B cell (primary cell): ENCODE measurements at regions not wholly inside any gene's neighbourhood (a gene's known extent, or its start where the extent isn't known, plus 50 kb on each side); places are given as distances from the start of the nearest gene placed in this dataset.

Source experiments
- ATAC-seq: fragments of 200-7000 bp; cut with Tn5 transposase; one replicate; pipeline ENCODE4 v1.10.0; 2021; ENCODE audit warnings: low read depth, mild to moderate bottlenecking, moderate number of reproducible peaks, moderate library complexity
- CTCF ChIA-PET: fragments of 350-600 bp; sonication (Branson Sonifier 250); formaldehyde crosslinking; loops from one replicate; lab custom pipeline; 2021; ENCODE audit warnings: antibody characterized with exemption, inconsistent platforms; lab: Charles Lee
- POLR2A ChIA-PET: fragments of 350-600 bp; sonication (Branson Sonifier 250); formaldehyde crosslinking; loops from one replicate; lab custom pipeline; 2021; ENCODE audit warnings: antibody characterized with exemption; lab: Charles Lee
- DNase-seq: peaks from one replicate; pipeline ENCODE4 v3.0.0; 2013
- H2AFZ ChIP-seq: 2 replicates; pipeline ENCODE4 v1.6.1; 2012; ENCODE audit warnings: mild to moderate bottlenecking, low read depth, low read length; ENCODE audit not compliant: insufficient read depth, poor library complexity, severe bottlenecking
- H3K27ac ChIP-seq, 2 donors: 1 replicate in 1 of 2; 2 replicates in 1 of 2; pipeline ENCODE4 v1.5.1; 2012 to 2013; ENCODE audit warnings: low read length in 2 of 2, mild to moderate bottlenecking in 2 of 2, moderate library complexity in 1 of 2
- H3K27me3 ChIP-seq, 4 experiments: fragments of 200-600 bp in 1 of 4; sonication (generic) in 1 of 4; replicated peaks in 1 of 4; 1 replicate in 2 of 4; 2 replicates in 2 of 4; pipeline versions ENCODE4 v1.6.1 to v1.7.0; 2013 to 2016; ENCODE audit warnings: low read length in 3 of 4, mild to moderate bottlenecking in 2 of 4, mixed read lengths in 1 of 4, moderate library complexity in 1 of 4; ENCODE audit not compliant: insufficient read depth in 4 of 4, control insufficient read depth in 3 of 4; ENCODE audit errors: control extremely low read depth in 1 of 4
- H3K36me3 ChIP-seq, 2 experiments: replicated peaks in 1 of 2; 1 replicate in 1 of 2; 2 replicates in 1 of 2; pipeline versions ENCODE4 v1.6.1 to v1.7.1; 2013; ENCODE audit warnings: low read length in 1 of 2; ENCODE audit not compliant: insufficient read depth in 2 of 2, control insufficient read depth in 1 of 2; ENCODE audit errors: control extremely low read depth in 1 of 2, extremely low read depth in 1 of 2
- H3K4me1 ChIP-seq, 2 donors: fragments of 200-600 bp in 1 of 2; sonication (generic) in 1 of 2; 1 replicate in 1 of 2; 2 replicates in 1 of 2; pipeline versions ENCODE4 v1.5.1 to v1.6.1; 2013 to 2017; ENCODE audit warnings: low read length in 2 of 2; ENCODE audit not compliant: control insufficient read depth in 2 of 2, insufficient read depth in 2 of 2
- H3K4me2 ChIP-seq: replicated peaks from 2 replicates; pipeline ENCODE3; 2012; ENCODE audit warnings: mild to moderate bottlenecking, low read depth, low read length; ENCODE audit not compliant: poor library complexity, severe bottlenecking
- H3K4me3 ChIP-seq, 5 experiments: fragments of 200-600 bp in 1 of 5; sonication (generic) in 1 of 5; 1 replicate in 3 of 5; 2 replicates in 2 of 5; pipeline versions ENCODE4 v1.5.1 to v1.7.0; 2011 to 2016; ENCODE audit warnings: low read length in 4 of 5, mild to moderate bottlenecking in 4 of 5, low read depth in 2 of 5, control low read depth in 1 of 5, moderate library complexity in 1 of 5; ENCODE audit not compliant: insufficient read depth in 1 of 5; ENCODE audit errors: control extremely low read depth in 1 of 5, extremely low read depth in 1 of 5
- H3K79me2 ChIP-seq: fragments of 200-600 bp; sonication (generic); one replicate; pipeline ENCODE4 v1.6.0; 2016; ENCODE audit warnings: low read length; ENCODE audit not compliant: control insufficient read depth, insufficient read depth
- H3K9ac ChIP-seq: fragments of 200-600 bp; sonication (generic); 2 replicates; pipeline ENCODE4 v1.6.1; 2017; ENCODE audit warnings: mild to moderate bottlenecking, low read length, moderate library complexity
- H3K9me3 ChIP-seq, 3 donors: one replicate each; pipeline versions ENCODE4 v1.6.1 to v1.7.1; 2013; ENCODE audit warnings: low read length in 2 of 3; ENCODE audit not compliant: control insufficient read depth in 2 of 3, insufficient read depth in 1 of 3; ENCODE audit errors: control extremely low read depth in 1 of 3
- H4K20me1 ChIP-seq: 2 replicates; pipeline ENCODE4 v1.6.0; 2012; ENCODE audit warnings: mild to moderate bottlenecking, low read length; ENCODE audit not compliant: insufficient read depth, control insufficient read depth, poor library complexity, severe bottlenecking
- H3K27ac Mint-ChIP-seq: one replicate; pipeline ENCODE4 v1.8.0; 2021; ENCODE audit warnings: mixed read lengths
- H3K27me3 Mint-ChIP-seq: one replicate; pipeline ENCODE4 v1.8.0; 2021; ENCODE audit warnings: mixed read lengths
- H3K4me1 Mint-ChIP-seq: one replicate; pipeline ENCODE4 v1.8.0; 2021; ENCODE audit warnings: mixed read lengths
- H3K4me3 Mint-ChIP-seq: one replicate; pipeline ENCODE4 v1.8.0; 2021; ENCODE audit warnings: mixed read lengths
- H3K9me3 Mint-ChIP-seq: one replicate; pipeline ENCODE4 v1.8.0; 2022; ENCODE audit warnings: mixed read lengths; ENCODE audit not compliant: insufficient read depth
- EZH2 ChIP-seq: IDR thresholded peaks from 2 replicates; pipeline ENCODE4 v1.6.1; 2012; ENCODE audit warnings: borderline replicate concordance, low read depth, mild to moderate bottlenecking, moderate library complexity, low read length; ENCODE audit not compliant: insufficient read depth, poor library complexity, severe bottlenecking
- WGBS: methylation state at CpG from one replicate; pipeline ENCODE4 v1.1.5; 2013; ENCODE audit warnings: missing lambda C conversion rate; ENCODE audit not compliant: insufficient coverage; 5-methylcytosine and 5-hydroxymethylcytosine counted together
- intact Hi-C: fragments of 100-400 bp; cut with micrococcal nuclease; formaldehyde crosslinking; loops from one replicate; pipeline ENCODE4 v1.10.0; 2022
- TF ChIP-seq, protein P1 (sequence below): fragments of 200-600 bp; IDR thresholded peaks from one replicate; pipeline ENCODE4 v1.8.0; 2022; ENCODE audit warnings: antibody characterized with exemption, mild to moderate bottlenecking

DNA sequence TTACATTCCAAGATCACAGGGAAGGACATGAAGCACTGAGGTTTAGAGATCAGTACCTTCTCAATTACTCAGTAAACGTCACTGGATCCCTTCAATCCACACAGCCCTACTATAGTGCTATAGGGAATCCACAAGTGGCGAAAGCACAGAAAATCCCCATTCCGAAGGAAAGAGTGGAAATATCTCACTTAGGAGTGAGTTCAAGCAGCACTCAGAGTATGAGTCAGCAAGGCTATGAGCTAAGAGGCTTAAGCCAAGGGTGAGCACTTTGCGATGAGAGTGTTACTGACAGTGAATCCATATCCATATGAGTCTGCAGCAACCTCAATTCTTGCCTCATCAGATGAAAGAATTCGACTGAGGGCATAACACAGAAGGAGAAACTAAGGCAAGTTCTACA, 165.1 kb downstream of the VSIG4 start:
- Histone ChIP-seq H3K36me3 (no peaks in the 10 kb centered on the region), H3K4me1 (peaks cover 0 to 9% of the 10 kb centered on the region in 2 donors), H2AFZ (no peak overlapping the region), H3K4me3 (no peak overlapping the region), H3K4me2 (no peak overlapping the region), H3K27ac (no peak overlapping the region), H4K20me1 (no peaks in the 10 kb centered on the region), H3K9ac (no peak overlapping the region), H3K79me2 (no peaks in the 10 kb centered on the region), H3K27me3 (no peaks in the 10 kb centered on the region), H3K9me3 (no peaks in the 10 kb centered on the region)
- ATAC-seq = no peak
- Mint-ChIP-seq H3K9me3 (peaks cover 3% of the 10 kb centered on the region), H3K4me3 (no peak overlapping the region), H3K4me1 (peaks cover 14% of the 10 kb centered on the region), H3K27ac (no peak overlapping the region), H3K27me3 (no peaks in the 10 kb centered on the region)
- ChIA-PET CTCF (interaction anchor here (1.2 kb wide), 1 partner anchor 19 kb away, joined by 3 read pairs; no protein-coding TSS in a partner anchor), POLR2A (no interaction called here)
- TF ChIP-seq EZH2 = no peak
- TF ChIP-seq, protein P1, sequence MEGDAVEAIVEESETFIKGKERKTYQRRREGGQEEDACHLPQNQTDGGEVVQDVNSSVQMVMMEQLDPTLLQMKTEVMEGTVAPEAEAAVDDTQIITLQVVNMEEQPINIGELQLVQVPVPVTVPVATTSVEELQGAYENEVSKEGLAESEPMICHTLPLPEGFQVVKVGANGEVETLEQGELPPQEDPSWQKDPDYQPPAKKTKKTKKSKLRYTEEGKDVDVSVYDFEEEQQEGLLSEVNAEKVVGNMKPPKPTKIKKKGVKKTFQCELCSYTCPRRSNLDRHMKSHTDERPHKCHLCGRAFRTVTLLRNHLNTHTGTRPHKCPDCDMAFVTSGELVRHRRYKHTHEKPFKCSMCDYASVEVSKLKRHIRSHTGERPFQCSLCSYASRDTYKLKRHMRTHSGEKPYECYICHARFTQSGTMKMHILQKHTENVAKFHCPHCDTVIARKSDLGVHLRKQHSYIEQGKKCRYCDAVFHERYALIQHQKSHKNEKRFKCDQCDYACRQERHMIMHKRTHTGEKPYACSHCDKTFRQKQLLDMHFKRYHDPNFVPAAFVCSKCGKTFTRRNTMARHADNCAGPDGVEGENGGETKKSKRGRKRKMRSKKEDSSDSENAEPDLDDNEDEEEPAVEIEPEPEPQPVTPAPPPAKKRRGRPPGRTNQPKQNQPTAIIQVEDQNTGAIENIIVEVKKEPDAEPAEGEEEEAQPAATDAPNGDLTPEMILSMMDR = no peak
- intact Hi-C loops = loop anchor here (5.0 kb wide), 1 partner anchor 113 kb away; no protein-coding TSS in a partner anchor
- no CpG with 5 or more reads among the region's 5 CpGs for WGBS
- no peak for DNase-seq

DNA sequence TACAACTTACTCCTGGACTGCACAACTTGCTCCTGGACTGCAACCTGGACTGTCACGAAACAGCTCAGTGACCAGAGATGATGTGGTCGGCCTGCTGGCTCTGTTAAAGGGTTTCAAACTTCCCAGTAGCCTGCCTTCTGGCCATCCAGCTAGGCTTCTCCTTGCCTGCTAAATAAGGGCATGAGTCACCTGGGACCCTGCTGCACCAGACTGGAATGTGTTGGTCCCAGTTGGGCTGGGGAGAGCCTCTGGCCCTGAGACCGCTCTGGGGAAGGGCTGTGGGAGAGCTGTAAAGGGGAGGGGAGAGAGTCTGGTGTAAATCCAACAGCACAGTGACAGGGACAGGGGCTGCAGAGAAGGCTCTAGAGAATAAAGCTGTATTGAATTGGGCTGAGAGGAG, 165.8 kb downstream of the VSIG4 start:
- Histone ChIP-seq H3K27me3 (no peaks in the 10 kb centered on the region), H3K9me3 (no peaks in the 10 kb centered on the region), H3K79me2 (no peaks in the 10 kb centered on the region), H3K36me3 (no peaks in the 10 kb centered on the region), H2AFZ (no peak overlapping the region), H4K20me1 (no peaks in the 10 kb centered on the region), H3K4me3 (no peak overlapping the region), H3K9ac (no peak overlapping the region), H3K4me2 (no peak overlapping the region), H3K4me1 (peaks cover 0 to 9% of the 10 kb centered on the region in 2 donors), H3K27ac (no peak overlapping the region)
- ATAC-seq = no peak
- intact Hi-C loops = loop anchor here (5.0 kb wide), 1 partner anchor 113 kb away; no protein-coding TSS in a partner anchor
- DNase-seq = no peak
- H3K27me3 Mint-ChIP-seq = no peaks in the 10 kb centered on the region
- peaks cover 3% of the 10 kb centered on the region for H3K9me3 Mint-ChIP-seq
- H3K4me1 Mint-ChIP-seq = peaks cover 14% of the 10 kb centered on the region
- no peak overlapping the region for H3K27ac Mint-ChIP-seq
- ChIA-PET POLR2A (no interaction called here), CTCF (interaction anchor here (1.2 to 3.5 kb wide), 2 partner anchors 19 to 235 kb away, joined by 3 to 10 read pairs; no protein-coding TSS in a partner anchor)
- WGBS = 92% methylated on average over 3 of the region's 3 CpGs
- TF ChIP-seq, protein P1 = no peak
- no peak for TF ChIP-seq EZH2
- no peak overlapping the region for H3K4me3 Mint-ChIP-seq
